CD4-positive, alpha-beta T cell treated with Interleukin-4 for 4 hours (primary cell): ENCODE measurements at regions not wholly inside any gene's neighbourhood (a gene's known extent, or its start where the extent isn't known, plus 50 kb on each side); places are given as distances from the start of the nearest gene placed in this dataset.

Experiments
- DNase-seq: peaks from one replicate; pipeline ENCODE4 v3.0.0-alpha.2; 2020

GRCh38 chr16:79726902-79727301 lies 126.4 kb upstream of the MAF start:
- DNase-seq = no peak

GRCh38 chr16:79725051-79725450 lies 124.5 kb upstream of the MAF start:
- DNase-seq = no peak

DNA sequence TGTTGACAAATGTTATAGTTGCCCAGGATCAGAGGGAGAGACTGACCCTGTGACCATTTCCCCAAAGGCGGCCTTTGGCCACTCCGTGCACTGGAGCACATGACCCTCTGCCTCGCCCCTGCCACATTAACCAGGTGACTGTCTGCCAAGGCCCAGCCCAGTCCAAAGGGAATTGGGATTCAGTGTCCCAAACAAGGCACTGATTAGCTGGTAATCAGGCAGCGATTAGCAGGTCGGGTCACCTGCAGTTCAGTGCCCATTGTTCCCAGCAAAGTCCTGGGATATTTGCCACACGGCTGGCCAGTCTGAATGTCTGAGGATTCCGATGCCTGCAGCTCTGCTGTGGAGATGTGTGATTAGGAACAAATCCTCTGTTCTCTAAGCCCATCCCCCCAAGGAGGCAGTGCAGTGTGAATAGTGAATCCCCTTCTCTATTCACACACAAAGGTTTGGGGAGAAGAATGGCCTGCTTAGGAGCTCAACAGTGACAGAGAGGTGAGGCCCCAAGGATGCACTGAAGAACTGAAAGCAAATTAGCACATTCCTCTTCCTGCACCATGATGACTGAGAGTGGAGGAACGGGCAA lies 123.1 kb upstream of the MAF start:
- no peak for DNase-seq

DNA sequence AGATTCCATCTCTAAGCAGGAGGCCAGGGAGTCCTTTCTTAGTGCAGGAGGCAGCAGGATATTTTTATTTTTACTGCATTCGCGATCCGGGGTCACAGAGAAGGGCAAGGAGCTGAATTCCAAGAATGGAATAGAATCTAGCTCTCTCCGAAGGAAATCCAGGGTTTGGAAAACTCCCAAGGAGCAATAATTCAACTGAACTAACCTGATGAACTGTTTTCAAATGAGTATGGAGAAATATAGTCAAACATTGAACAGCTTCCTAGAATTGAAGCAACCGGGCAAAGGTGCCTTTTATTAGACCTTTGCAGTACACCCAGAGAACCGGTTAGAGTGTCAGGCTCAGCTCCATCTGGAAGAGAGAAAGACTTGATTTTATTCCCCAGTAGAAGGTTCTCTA lies 120.7 kb upstream of the MAF start:
- no peak for DNase-seq

- no peak for DNase-seq
Observed at GRCh38 chr16:79717333-79718137, 117.0 kb upstream of the MAF start.

GRCh38 chr16:79716645-79717332 lies 116.3 kb upstream of the MAF start:
- DNase-seq = peak; percentile 25

GRCh38 chr16:79715061-79715460 lies 114.5 kb upstream of the MAF start:
- no peak for DNase-seq

DNA sequence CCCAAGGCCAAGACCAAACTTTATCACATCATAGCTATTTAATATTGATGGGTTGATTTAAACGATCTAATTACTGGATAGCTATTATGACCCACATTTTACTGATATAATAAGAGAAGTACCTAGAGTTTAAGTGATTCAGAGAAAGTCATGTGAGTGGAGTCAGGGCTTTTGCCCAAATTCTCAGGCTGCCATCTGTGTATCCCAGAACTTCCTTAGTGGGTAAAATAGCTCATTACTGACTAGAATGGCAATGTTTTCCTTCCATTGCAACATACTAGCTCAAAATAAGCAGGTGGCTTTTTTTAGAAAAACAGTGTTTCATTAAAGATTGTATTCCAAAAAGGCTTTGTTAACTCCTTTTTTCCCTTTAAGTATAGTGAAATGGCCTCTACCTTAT lies 113.9 kb upstream of the MAF start:
- no peak for DNase-seq

- DNase-seq = no peak
Observed at GRCh38 chr16:79713609-79714309, 113.2 kb upstream of the MAF start.

DNA sequence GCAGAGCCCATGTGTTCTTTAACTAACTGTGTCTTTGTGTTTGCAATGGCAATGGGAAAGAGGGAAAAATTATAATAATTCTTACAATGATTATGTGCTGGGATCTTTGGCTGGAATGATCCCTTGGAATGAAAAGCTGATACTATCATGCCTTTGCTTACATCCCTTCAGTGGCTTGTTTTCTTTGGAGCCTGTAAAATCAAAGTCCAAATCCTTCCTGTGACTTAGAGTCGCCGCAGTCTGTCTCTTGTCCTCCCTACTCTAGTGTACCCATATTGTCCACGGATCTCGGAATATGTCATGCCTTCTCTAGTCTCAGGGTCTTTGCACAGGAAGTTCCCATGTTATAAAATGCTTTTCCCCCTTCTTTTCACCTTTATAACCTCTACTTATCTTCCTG lies 111.7 kb upstream of the MAF start:
- no peak for DNase-seq

- DNase-seq = no peak
Observed at GRCh38 chr16:79707876-79708275, 107.3 kb upstream of the MAF start.

GRCh38 chr16:79703066-79703465 lies 102.5 kb upstream of the MAF start:
- no peak for DNase-seq

DNA sequence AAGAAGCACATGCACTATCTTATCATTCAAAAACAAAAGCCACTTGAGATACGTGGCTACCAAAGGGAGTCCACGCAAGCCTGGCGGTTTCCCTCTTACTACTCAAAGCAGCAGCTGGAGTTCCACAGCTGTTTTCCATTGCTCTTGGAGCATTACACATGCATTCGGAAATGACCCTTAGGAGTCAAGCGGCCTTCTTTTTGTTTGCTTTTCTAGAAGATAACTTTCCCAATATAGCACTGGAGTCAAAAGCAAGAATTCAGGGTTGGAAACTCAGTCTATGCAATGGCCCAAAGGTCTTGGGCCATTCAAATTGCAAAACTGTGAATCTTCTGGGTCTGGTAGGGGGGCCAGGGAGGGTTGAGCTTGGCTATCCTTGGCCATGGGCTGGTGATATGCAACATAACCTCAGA lies 97.8 kb upstream of the MAF start:
- no peak for DNase-seq

GRCh38 chr16:79697562-79698112 lies 97.1 kb upstream of the MAF start:
- no peak for DNase-seq

GRCh38 chr16:79691007-79691406 lies 90.5 kb upstream of the MAF start:
- DNase-seq = no peak

- no peak for DNase-seq
Observed at GRCh38 chr16:79690159-79690558, 89.6 kb upstream of the MAF start.

DNA sequence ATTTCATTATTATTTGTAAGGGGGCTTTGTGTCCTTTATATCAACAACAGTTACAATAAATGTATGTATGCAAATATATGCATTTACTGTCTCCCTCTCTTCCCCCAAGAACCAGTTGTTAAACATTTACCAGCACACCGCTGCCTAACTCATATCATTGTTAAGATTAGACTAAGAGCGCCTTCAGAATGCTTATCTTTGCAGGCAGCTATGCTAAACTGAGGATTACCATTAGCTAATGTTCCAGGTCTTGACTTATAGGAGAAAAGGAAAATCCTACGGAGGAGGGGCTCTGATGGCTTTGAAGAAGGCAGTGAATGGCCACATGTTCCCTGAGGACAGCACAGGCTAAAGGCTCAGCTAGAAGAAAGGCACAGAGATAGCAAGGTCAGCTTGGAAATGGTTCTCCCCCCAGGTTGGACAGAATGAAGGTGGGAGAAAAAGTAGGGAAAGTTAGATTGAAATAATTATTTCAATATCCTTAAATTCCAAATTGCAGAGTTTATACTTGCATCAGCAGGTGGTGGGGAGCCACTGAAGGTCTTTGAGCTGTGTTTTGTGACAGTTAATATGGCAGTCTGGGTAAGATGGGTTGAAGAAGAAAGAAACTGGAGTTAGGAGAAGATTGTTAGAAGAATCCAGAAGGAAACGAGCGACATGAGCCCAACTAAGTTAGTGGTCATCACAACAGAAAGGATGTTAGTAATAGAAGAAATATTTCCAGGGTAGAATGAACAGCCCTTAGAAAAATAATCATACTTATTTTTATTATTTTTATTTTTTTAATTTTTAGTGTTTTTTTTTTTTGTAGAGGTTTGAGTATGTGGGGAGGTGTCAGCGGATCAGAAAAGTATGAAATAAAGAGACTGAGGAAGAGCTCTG lies 87.0 kb upstream of the MAF start:
- DNase-seq = no peak

GRCh38 chr16:79685871-79686270 lies 85.3 kb upstream of the MAF start:
- no peak for DNase-seq

DNA sequence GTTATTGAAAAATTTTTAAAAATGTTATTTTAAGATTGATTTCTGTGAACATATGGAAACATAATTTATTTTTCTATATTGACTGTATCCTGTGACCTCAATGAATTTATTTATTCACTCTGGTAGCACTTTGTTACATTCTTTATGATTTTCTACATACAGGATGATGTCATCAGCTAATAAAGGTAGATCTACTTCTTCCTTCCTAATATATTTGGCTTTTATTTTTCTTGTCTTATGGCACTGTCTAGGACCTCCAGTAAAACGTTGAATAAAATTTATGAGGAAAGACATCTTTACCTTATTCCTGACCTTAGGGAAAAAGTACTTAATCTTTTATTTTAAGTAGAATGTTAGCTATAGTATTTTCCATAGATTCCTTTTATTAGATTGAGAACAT lies 78.8 kb upstream of the MAF start:
- no peak for DNase-seq

- no peak for DNase-seq
Observed at GRCh38 chr16:79677799-79678530, 77.4 kb upstream of the MAF start.

DNA sequence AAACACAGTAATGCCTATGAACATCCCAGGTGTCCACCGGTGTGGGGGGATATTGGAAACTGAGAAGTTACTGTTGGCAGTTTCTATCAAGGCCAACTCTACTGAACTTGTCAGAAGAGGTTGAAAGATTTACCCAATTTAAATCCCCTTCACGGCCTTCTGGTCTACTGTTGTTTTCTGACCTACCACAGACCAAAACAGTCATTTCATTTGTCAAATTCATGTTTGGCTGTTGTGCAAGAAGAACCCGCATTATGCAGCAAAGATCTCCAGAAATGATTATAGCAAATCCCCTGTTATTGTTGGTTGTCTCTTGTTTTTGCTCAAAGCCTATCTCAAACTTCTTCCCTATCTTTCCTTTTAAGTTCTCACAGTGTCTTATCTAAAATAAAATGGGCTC lies 73.1 kb upstream of the MAF start:
- no peak for DNase-seq

DNA sequence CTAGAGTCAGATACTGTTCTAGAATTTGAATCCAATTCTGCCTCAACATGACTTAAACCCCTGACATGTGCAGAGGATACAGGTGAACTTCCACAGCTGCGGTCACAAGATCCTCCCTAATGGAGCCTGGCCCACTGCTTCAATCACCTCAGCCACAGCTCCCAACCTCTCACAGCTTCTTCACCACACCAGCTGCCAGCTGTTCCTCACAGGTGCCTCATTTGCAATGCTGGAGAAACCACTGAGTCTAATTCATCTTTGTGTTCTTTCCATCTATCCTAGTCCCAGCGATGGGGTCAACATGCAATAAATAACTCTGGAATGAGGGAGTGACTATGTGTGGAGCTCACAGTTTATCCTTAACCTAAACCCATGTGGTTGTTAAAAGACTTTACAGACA lies 72.0 kb upstream of the MAF start:
- DNase-seq = no peak
